KG1 (cell line): ENCODE measurements at regions not wholly inside any gene's neighbourhood (a gene's known extent, or its start where the extent isn't known, plus 50 kb on each side); places are given as distances from the start of the nearest gene placed in this dataset.

Source experiments
- DNase-seq: peaks from one replicate; lab custom pipeline; 2025; lab: John Stamatoyannopoulos, UW

DNA sequence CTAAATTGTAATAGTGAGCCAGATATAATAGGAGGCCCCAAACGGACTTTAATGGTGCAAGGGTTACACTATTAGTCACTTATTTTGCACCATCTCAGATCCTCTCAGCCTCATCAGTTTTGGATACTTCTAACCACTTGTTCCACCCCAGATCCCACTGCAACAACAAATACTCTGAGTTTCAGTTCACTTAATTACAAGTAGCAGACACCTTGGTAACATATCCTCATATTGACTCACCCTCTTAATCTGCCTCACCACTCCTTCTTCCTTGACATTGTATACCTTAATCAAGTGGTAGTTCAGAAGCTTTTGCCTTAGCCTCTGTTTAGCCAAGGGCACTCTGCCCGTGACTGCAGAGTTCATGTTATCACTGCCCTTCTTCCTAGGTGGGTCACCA lies 256.1 kb upstream of the UBASH3B start:
- no peak for DNase-seq

DNA sequence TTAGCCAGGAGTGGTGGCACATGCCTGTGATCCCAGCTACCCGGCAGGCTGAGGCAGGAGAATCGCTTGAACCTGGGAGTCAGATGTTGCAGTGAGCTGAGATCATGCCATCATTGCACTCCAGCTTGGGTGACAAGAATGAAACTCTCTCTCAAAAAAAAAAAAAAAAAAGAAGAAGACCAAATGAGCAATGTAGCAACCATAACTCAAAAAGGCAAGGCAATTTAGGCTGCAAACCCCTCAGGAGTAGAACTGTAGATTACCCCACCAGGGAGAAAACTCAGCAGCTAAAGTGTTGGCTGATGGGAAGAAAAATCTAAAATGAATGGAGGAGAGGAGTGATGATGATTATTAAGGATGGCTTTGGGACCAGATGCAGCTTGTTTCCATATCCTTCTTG lies 256.7 kb upstream of the UBASH3B start:
- no peak for DNase-seq

DNA sequence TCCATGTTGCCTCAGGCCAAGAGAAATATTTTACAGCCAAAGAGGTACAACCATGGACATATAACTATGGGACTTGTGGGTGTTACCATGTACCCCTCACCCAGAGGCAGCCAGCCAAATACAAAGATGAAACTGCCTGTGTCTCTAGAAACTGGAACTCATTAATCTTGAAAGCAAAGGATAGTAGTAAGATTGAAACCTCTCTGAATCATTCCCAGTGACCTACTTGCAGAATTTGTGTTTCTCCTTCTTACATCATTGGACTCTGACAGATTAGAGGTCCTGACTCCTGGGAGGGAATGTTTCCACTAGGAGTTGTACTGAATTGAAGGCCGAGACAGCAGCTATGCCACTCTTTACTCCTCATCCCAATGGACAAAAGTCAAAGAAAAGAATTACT lies 257.4 kb upstream of the UBASH3B start:
- DNase-seq: no peak

DNA sequence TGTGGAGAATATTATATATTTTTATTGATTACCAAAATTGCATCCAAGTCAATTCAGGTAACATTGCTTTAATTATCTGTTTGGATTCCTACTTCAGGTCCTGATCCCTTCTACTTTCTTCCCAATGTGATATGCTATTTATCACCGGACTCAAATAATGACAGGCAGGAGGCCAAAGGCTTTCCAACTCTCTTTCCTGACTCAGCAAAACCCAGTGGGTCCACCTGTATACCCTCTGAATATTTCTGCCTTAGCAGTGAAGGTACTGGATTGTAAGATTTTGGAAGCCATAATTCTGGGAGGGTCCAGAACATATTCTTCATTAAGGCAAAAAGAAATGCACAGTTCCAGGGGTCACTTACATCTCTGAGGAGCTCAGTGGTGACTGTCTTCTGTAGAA lies 260.2 kb upstream of the UBASH3B start:
- no peak for DNase-seq

DNA sequence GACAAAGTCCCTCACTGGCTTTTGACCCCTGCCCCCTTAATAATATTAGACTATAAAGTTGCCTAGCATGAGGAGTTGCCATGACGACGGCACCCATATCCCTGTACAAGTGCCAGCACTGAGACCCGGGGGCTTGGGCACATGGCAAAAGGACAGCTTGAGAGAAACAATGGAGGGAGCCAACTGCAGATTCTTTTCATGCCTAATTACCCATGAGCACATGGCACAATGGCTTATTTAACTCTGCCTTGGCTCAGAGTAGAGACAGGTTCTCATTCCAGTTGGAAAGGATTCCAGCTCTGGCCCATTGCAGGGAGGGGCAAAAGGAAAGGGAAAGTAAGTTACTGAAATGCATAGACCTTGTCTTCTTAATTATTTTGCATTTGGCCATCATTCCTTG lies 261.2 kb upstream of the UBASH3B start:
- no peak for DNase-seq

DNA sequence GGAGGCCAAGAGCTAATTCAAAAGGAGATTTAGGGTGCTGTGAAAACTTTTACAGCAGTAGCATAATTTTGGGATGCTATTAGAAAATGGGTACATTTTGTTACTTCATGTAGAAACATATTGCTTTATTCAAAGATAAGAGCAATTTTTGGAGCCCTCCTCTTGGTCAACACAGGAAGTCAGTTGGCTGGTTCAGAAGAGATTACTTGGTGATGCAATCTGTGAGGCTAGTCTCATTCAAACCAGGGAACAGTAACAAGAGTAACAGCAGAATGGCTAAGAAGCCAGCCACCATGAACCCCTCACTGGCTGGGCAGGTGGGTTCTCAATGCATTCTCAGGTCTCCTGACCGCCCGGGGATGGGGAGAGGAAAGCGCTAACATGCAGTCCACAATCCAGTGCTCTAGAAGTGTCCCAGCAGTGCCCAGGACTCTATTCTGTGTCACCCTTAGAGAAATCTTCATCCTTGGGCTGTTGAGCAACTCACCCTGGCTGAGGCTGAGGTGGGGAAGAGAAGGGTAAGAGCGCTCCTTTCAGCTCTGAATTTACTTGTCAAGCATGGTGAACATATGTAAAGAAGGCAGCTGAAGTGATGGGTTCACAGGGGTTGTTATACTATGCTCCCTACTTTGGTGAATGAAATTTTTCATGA lies 262.2 kb upstream of the UBASH3B start:
- no peak for DNase-seq

DNA sequence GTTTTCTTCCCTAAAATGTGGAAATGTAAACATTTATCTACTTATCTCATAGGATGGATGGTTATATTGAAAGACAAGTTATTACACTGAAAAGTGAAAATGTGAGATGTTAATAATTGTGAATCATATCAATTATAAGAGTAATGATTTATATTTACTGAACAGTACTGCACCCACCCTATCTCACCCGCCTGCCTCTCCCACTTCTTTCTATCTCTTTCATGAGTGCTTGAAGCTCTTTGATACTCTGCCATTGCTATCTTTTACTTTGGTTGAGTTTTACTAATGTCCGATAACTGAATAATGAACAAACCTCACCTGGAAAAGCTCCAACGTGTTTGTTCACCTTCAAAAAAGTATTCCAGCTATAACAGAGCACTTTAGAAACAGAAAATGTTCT lies 263.0 kb upstream of the UBASH3B start:
- no peak for DNase-seq

DNA sequence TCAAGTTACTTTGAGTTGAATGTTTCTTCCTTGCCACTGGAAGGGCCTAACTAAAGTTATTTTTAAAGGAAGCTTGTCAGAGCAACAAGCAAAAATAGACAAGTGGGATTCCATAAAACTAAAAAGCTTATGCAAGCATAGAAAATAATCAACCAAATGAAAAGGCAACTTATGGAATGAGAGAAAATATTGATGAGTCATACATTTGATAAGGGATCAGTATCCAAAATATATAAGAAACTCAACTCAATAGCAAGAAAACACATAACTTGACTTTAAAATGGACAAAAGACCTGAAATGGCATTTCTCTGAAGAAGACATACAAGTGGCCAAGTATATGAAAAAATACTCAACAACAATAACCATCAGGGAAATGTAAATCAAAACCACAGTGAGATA lies 264.5 kb upstream of the UBASH3B start:
- no peak for DNase-seq

DNA sequence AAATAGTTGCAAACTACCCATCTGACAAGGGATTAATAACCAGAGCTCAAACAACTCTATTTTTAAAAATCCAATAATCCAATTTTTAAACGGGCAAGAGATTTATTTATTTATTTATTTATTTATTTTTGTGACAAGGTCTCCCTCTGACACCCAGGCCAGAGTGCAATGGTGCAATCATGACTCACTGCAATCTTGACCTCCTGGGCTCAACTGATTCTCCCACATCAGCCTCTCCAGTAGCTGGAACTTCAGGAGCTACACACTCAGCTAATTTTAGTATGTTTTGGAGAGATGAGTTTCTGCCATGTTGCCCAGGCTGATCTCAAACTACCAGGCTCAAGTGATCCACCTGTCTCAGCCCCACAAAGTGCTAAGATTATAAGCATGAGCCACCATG lies 267.2 kb upstream of the BLID start:
- no peak for DNase-seq

DNA sequence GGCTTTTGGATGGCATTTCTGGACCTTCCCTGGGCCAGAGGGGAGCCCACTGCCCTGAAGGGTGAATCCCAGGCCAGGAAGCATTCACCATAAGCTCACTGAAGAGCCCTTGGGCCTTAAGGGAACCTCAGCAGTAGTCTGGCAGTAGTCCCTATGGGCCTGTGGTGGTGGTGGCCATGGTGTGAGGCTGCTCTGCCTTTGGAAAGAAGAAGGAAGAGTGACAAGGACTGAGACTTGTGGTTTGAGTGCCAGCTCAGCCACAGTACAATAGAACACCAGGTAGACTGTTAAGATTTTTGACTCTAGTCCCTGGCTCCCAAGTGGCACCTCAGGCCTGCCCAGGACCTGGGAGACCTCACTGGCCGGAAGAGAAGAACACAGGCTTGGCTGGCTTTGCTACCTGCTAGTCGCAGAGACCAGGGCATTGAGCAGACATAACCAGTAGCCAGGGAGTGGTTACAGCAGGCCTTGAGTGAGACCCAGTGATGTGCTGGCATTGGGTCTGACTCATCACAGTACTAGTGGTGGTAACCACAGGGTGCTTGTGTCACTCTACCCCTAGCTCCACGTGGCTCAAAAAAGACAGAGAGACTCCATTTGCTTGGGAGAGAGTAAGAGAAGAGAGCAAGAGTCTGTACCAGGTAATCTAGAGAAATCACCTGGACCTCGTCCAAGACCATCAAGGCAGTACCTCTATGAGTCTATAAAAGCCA lies 259.8 kb upstream of the BLID start:
- no peak for DNase-seq

DNA sequence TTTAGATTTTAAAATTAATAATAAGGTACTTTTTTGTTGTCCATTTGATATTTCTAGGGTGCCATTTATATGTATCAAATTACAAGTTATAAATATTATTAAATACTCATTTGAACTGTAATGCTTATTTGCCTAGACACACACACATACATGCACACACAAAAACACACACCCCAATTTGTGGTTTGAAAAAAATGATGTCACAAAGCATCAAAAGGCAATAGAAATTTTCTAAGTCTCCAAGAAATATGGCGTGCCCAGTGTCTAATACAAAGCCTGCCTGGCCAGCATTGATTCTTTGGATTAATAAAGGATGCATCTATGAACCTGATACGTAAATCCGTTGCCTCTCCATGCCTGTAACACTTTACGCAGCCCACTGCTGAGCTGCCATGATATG lies 252.8 kb upstream of the BLID start:
- DNase-seq: no peak

DNA sequence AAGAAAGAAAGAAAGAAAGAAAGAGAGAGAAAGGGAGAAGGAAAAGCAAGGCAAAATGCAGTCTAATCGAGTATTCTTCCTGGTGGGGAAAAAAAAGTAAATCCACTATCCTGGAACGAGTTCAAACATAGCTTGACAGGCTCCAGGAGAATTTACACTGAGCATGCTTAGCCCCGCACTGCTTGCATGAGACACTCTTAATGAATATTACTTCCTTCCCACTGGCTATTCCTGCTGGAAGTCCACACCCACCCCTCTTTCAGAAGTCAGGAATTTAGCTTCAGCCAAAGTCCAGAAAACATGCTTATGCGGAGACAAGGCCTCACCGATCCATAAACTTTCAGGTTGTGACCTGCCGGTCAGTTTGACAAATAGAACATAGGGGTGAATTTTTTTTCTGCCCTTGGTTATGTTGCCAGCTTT lies 251.8 kb upstream of the BLID start:
- DNase-seq: no peak

DNA sequence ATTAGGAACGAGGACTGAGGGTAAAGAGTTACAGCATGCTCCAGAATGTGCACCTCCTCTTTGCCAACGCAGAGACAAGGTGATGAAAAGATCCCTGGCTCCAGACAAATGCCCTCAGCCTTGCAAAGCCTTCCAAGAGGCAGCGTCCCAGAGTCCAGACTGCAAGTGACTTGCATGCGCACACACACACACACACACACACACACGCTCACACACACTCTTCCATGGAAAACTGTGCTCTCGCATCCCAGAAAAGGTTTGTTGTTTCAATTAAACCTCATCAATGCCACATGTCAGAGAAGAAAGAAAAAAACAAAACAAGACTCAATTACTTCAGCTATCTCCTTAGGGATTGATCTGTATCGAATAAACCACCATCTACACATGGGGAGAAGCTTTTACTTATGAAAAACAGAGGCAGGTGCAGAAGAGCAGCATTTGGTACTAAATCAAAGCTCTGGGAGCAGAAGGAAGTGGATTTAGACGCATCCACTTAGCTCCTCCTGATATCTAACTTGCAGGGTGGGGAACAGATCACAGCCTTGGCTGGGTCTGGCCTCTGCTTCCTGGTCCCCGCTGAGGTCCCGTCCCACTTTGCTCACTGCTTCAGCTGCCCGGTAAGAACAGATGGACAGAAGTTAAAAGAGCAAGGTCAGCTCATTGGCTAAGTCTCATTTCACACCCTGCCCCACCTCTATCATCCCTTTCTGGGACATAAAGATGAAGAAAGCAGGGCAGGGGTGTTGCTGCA lies 249.8 kb upstream of the BLID start:
- DNase-seq: no peak

DNA sequence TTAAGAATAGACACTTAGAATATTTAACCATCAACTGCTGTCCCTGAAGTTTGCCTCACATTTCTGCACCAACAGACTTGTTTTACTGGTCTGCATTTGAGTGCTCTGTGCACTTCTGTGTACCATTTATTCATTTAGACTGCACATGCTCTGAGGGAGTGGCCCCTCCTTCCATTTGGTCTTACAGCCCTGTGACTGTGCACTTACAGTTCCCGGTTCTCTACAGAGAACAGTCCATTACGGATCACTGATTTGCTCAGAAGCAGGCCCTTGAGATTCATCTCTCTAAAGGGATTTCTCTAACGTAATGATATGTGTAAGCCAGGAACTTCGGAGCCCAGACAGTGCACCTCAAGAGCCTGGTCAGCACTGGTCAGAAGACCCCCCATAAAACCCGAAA lies 247.3 kb upstream of the BLID start:
- DNase-seq: no peak

DNA sequence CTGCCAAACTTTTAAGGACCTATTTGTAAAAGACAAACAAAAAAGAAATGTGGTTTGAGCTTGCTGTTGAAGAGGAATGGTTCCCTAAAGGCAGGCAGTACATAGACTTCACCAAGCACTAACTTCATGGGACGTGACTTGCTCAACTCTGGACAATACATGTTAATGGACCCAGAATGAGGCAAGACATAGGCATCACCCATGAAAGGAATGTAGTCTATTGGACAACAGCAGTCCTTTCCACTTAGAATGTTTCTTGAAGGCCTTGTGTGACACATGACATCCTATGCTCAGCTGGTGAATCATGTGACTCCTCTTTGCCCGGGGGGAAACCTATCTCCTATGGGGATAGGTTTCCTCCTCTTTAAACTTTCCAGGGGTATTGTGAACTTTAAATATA lies 246.4 kb upstream of the BLID start:
- no peak for DNase-seq

DNA sequence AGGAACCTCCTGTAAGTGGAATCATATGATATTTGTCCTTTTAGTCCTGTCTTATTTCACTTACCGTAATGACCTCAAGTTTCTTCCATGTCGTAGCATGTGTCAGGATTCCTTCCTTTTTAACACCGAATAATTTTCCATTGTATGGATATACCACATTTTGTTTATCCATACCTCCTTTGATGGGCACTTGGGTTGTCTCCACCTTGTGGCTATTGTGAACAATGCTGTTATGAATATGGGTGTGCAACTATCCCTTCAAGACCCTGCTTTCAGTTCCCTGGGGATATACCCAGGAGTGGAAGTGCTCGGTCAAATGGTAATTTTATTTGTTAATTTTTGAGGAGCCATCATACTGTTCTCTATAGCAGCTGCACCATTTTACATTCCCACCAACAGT lies 244.9 kb upstream of the BLID start:
- no peak for DNase-seq

DNA sequence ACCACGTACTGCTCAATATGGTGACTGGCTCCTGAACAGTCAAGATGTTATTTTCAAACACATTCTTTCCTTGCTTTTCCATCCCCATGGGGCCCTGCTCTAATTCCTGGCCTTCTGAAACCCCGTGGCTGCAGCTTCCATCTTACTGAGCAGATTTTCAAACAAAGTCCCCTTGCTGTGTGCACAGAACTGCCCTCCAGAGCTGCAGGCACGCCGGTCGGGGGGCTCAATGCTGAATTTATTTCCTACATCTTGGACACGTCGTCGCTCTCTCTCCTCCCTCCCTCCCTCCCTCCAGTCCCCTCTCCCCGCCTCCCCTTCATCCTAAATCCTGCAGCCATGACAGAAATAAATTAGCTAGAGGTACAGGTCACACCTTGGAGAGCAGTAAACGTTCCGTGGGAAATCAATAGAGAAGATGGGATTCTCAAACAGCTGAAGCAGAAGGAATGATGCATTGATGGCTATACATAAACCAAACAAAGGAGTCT lies 243.1 kb upstream of the BLID start:
- DNase-seq: no peak

DNA sequence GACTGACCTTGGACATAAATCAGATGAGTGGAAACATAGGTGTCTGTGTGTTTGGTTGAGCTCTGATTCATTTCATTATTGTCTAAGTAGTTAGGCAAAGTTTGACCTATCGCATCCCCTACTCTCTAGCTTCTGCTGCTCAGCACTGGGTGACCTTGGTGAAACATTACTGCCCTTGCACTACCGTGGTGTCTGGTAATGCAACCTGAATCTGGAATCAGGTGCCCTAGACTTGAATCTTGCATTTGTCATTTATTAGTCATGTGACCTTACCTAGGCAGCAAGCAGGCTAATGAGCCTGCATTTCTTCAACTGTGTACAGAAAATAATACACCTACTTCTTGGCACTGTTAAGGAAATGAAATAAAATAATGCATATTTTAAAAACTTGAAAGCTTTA lies 242.3 kb upstream of the BLID start:
- no peak for DNase-seq

DNA sequence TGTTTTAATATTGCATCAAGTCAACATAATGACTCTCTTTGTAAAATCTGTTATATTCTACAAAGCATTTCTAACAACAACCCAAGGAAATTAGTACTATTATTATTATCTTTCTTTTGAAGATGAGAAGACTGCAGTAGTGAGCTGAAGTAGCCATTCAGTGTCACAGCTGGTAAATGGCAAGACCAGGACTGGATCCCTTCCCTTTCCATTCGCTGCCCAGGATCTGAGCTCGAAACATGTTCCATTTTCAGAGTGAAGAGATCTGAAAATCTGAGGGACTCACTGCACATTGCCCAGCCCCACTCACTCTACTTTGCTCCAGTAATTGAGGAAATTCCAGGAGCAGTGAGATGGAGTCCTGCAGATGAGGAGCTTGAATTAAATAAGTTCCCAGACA lies 240.0 kb upstream of the BLID start:
- DNase-seq: no peak

DNA sequence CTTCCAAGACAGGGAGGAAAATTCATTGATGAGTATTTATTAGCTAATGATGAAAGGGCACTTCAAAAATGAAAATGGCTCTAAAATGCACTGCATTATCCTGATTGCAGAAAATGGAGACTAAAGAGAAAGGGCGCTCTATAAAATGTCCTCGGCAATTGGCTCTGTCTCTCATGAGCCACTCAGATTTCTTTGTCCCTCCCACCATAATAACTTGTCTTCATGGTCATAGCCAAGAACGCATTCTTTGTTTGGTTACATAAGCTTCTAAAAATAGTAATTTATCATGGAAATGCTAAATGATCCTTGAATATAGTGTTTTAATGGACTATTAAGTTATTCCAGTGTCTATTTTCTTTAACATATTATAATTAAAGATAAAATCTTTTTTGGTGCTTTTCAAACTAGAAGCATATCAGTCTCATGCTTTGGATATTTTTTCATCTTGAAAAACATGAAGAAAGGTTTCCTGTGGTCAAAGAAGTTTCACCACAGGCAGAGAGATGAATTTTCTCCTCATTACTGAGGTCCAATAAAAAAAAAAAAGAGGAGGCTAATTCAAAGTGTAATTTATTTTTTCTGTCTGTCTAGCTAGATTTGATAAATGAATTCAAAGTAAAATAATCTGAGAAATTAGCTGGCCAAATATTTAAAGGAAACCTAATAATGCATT lies 238.1 kb upstream of the BLID start:
- no peak for DNase-seq

DNA sequence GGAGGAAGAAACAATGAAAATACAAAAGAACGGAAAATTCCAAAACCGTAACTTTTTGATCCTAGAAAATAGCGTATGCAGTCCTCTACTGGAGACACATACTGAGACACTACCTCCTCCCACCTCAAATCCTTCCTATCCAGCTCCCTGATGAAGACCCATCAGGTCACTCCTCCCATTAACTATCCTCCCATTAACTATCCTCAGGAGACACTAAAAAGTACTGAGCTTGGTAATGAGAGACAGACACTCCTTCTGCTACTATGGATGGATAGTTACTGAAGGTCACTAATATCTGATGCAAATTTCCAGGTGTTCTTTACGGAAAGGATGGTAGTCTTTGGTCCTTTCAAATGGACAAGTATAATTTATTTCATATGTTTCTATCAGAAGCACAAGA lies 237.5 kb upstream of the BLID start:
- no peak for DNase-seq

DNA sequence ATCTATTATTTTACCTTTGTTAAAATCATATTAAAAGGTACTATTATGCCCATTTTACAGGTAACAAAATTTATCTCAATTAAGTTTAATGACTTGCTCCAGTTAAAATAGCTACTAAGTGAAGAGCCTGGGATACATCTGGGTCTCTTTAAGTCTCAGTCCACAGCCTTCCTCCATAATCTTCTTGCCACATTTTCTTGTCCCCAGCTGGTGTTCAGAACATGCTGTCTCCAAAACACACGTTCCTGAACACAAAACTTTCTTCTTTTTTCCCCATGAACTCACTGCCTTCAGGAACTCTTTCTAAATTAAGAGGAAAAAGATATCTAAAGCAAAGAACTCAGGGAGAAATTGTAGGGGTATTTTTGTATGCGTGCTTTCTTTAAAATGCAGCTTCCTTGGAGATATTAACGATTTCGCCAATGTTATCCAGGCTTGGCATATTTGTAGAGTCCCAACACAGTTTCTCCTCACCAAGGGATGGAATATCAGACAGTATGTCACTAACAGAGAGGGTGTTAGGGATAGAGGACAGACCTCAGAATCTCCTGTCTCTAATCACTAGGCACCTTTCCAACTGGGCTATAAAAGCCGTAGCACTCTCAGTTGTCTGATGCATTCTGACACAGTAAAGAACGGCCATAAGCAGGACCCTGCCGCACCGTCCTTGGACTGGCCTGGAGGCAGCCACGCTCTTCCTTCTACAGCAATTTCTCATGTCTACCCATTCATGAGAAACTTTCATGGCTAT lies 232.8 kb upstream of the BLID start:
- DNase-seq: no peak
